ENCODE measurements at regions not wholly inside any gene's neighbourhood (a gene's known extent, or its start where the extent isn't known, plus 50 kb on each side); places are given as distances from the start of the nearest gene placed in this dataset.

- no peak for TF ChIP-seq CTCF (IDR thresholded peaks at IDR 0.05; ENCODE audit: low read depth, low read length, poor library complexity, severe bottlenecking)
- no peak for TF ChIP-seq EZH2phosphoT487 (IDR thresholded peaks at IDR 0.05; ENCODE audit: borderline replicate concordance, low read length)
Measured at GRCh38 chr3:197426121-197426566, 127.7 kb upstream of the DLG1 start.
